Kidney epithelial cell (primary cell): ENCODE measurements at regions not wholly inside any gene's neighbourhood (a gene's known extent, or its start where the extent isn't known, plus 50 kb on each side); places are given as distances from the start of the nearest gene placed in this dataset.

Experiments used
- DNase-seq: peaks from one replicate; pipeline ENCODE4 v3.0.0-alpha.2; 2010; ENCODE audit warnings: low read depth
- H3K27me3 ChIP-seq: 2 replicates; pipeline ENCODE4 v1.6.0; 2011; ENCODE audit warnings: low read length; ENCODE audit not compliant: control insufficient read depth, insufficient read depth
- H3K36me3 ChIP-seq: 2 replicates; pipeline ENCODE4 v1.5.1; 2011; ENCODE audit warnings: low read length; ENCODE audit not compliant: control insufficient read depth, insufficient read depth
- H3K4me3 ChIP-seq: 2 replicates; pipeline ENCODE4 v1.5.1; 2011; ENCODE audit warnings: low read depth, mild to moderate bottlenecking, control low read depth, low read length
- TF ChIP-seq, protein P1 (sequence below): IDR thresholded peaks from 2 replicates; pipeline ENCODE4 v1.5.1; 2011; ENCODE audit warnings: mild to moderate bottlenecking, moderate library complexity, low read length, control low read depth, inconsistent platforms; ENCODE audit not compliant: insufficient read depth, poor library complexity, severe bottlenecking

DNA sequence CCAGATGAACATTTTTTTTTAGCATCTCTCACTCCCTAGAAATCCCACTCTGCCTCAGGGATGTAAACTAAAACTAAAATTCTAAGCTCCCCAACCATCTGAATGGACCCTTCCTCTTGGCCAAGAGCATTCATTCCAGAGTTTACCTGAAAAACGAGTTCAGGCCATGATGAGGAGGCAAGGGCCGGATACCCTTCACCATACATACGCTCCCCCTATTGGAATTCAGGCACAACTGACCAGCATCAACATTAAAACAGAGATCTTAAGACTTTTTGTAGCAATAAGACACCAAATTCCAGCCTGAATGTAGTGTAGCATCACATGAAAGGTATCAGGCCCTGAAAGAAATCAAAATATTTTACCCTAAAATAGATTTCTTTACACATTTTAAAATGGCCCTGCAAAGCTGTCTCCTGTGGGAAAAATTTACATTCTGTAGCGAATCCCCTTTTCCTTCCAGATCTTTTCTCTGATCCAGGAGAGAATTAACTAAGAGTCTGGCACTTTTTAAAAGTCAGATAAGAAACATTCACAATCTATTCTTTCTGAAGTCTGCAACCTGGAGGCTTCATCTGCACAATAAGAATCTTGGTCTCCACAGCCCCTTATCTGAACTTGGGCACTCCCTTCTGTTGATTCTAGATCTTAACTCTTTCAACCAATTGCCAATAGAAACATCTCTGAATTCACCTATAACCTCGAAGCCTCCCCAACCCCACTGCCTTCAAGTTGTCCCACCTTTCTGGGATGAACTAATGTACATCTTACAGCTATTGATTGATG lies 888.5 kb downstream of the UQCRFS1 start:
- Histone ChIP-seq H3K36me3 (no peaks in the 10 kb centered on the region), H3K4me3 (no peak overlapping the region), H3K27me3 (no peaks in the 10 kb centered on the region)
- DNase-seq: no peak
- TF ChIP-seq, protein P1, sequence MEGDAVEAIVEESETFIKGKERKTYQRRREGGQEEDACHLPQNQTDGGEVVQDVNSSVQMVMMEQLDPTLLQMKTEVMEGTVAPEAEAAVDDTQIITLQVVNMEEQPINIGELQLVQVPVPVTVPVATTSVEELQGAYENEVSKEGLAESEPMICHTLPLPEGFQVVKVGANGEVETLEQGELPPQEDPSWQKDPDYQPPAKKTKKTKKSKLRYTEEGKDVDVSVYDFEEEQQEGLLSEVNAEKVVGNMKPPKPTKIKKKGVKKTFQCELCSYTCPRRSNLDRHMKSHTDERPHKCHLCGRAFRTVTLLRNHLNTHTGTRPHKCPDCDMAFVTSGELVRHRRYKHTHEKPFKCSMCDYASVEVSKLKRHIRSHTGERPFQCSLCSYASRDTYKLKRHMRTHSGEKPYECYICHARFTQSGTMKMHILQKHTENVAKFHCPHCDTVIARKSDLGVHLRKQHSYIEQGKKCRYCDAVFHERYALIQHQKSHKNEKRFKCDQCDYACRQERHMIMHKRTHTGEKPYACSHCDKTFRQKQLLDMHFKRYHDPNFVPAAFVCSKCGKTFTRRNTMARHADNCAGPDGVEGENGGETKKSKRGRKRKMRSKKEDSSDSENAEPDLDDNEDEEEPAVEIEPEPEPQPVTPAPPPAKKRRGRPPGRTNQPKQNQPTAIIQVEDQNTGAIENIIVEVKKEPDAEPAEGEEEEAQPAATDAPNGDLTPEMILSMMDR: peak; percentile 13

DNA sequence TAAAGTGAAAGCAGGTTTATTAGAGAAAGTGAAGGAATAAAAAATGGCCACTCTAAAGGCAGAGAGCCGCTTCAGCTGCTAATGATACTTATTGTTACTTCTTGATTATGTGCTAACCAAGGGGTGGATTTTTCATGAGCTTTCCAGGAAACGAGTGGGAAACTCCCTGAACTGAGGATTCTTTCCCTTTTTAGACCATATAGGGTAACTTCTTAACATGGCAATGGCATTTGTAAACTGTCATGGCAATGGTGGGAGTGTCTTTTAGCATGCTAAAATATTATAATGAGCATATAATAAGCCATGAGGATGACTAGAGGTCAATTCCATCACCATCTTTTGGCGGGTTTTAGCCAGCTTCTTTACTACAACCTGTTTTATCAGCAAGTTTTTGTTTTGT lies 890.0 kb downstream of the UQCRFS1 start:
- Histone ChIP-seq H3K4me3 (no peak overlapping the region), H3K27me3 (no peaks in the 10 kb centered on the region), H3K36me3 (no peaks in the 10 kb centered on the region)
- TF ChIP-seq, protein P1: no peak
- no peak for DNase-seq

DNA sequence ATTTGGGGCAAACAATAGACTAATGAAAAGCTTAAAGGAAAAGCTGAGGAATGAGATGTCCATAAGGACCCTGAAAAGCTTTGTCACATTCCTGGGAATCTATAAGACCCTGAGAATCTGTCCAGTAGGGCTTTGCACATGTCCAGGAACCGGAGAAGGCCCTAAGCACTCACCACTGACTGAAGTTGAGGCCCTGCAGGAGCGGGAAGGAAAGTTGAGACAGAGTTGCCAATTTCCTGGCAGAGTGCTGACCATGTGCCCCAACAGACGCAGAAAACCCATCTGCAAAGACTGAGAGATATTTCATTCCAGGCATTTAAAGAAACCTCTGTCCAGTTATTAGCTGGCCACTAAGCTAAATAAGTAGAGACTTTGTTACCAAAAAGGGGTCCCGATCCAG lies 890.5 kb downstream of the UQCRFS1 start:
- H3K4me3 ChIP-seq: no peak overlapping the region
- H3K36me3 ChIP-seq: no peaks in the 10 kb centered on the region

DNA sequence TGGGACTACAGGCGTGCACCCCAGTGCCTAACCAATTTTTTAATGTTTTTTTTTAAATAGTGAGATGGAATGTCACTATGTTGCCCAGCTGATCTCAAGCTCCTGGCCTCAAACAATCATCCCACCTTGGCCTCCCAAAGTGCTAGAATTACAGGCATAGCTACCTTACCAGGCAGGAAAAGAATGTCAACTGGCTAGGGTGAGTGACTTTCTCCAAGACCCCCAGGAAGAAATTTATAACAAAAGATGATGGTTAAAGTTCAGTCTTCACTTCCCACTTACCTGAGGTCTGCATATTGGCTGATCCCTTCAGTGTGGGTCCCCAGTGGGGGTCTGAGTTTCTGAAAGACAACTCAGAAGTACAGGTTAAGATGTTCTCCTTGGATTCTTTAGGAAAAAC lies 893.0 kb downstream of the UQCRFS1 start:
- TF ChIP-seq, protein P1: no peak
- no peaks in the 10 kb centered on the region for H3K27me3 ChIP-seq
- DNase-seq: no peak

More for the DNA sequence above, 890.5 kb downstream of the UQCRFS1 start:
- no peaks in the 10 kb centered on the region for H3K27me3 ChIP-seq
- no peak for DNase-seq
- TF ChIP-seq, protein P1: no peak

DNA sequence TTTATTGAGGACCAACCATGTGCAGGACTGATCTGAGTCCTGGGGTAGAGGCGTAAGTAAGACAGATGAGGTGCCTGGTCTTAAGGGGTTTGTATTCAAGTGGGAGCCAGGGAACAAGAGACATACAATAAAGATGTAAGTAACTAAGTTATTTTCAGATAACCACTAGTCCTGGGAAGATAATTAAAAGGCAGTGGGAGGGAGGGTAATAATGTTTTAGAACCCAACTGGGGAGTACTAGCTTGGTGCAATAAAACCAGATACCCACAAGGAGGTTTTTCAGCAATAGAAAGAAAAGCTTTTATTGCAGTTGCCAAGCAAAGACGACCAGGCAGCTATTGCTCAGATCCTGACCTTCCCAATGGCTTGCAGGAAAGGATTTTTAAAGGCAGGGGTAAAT lies 893.7 kb downstream of the UQCRFS1 start:
- no peak overlapping the region for H3K4me3 ChIP-seq
- no peak for DNase-seq
- no peaks in the 10 kb centered on the region for H3K36me3 ChIP-seq
- H3K27me3 ChIP-seq: no peaks in the 10 kb centered on the region
- TF ChIP-seq, protein P1: no peak

More for the DNA sequence above, 893.0 kb downstream of the UQCRFS1 start:
- Histone ChIP-seq H3K4me3 (no peak overlapping the region), H3K36me3 (no peaks in the 10 kb centered on the region)

DNA sequence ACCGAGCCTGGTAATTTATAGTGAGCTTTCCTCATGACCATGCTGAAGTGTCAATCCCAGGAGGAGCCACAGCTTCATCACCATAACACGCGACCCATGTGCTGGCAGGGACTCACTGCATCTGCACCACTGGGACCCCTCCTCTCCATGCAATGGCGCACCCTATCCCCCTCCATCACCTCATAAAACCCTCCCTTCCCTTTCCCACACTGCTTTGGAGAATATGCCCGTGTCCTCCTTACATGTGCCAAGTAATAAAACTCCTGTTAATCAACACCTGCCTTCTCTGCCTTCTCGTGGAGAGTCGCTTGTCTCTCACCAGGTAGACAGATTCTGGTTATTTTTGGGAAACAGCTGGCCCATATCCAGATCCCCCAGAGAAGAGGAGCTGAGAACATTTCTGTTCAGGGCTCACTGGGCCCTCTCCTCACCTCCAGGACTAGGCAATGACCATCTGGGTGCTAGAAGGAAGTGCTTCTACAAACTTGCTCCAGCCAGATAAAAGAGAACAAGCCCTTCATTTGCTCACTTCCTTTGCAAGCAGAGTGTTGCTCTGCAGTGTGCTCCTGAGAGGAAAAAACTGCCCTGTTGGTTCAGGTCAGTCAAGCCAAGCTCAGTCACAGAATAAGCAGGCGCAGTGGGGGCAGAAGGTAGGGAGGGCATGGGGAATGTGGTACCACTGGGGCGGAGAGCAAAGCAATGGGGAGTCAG lies 894.3 kb downstream of the UQCRFS1 start:
- no peaks in the 10 kb centered on the region for H3K36me3 ChIP-seq
- no peak for DNase-seq
- H3K4me3 ChIP-seq: no peak overlapping the region
- no peaks in the 10 kb centered on the region for H3K27me3 ChIP-seq
- TF ChIP-seq, protein P1: no peak
